OCI-LY7 (cell line): ENCODE measurements at regions not wholly inside any gene's neighbourhood (a gene's known extent, or its start where the extent isn't known, plus 50 kb on each side); places are given as distances from the start of the nearest gene placed in this dataset.

ENCODE experiments used
- BruUV-seq: library from RNA; stranded (reverse); fragments of 400-500 nt; replicated peaks from 2 replicates; lab custom pipeline; 2021; lab: Mats Ljungman, UMichigan
- CTCF ChIA-PET: fragments of 300-600 bp; sonication (Branson Sonifier 250); formaldehyde crosslinking; loops from one replicate; lab custom pipeline; 2022; ENCODE audit warnings: antibody characterized with exemption; ENCODE audit not compliant: unreplicated experiment; lab: Charles Lee
- POLR2A ChIA-PET: fragments of 300-600 bp; sonication (Branson Sonifier 250); formaldehyde crosslinking; loops from one replicate; lab custom pipeline; 2022; ENCODE audit warnings: antibody characterized with exemption; lab: Charles Lee
- DNase-seq: peaks from one replicate; pipeline ENCODE4 v3.0.0-alpha.2; 2015; ENCODE audit warnings: low spot score
- H2AFZ ChIP-seq: fragments of 200-600 bp; sonication (generic), shearing (Covaris generic); 2 replicates; pipeline ENCODE4 v1.6.1; 2014; ENCODE audit warnings: mild to moderate bottlenecking, antibody characterized with exemption, low read length, moderate library complexity
- H3K27ac ChIP-seq: fragments of 200-600 bp; sonication (generic); 2 replicates; pipeline ENCODE4 v1.5.1; 2014; ENCODE audit warnings: mixed run types, low read depth, mild to moderate bottlenecking, moderate library complexity, low read length, inconsistent platforms; ENCODE audit not compliant: poor library complexity, severe bottlenecking
- H3K36me3 ChIP-seq: fragments of 200-600 bp; sonication (generic); 2 replicates; pipeline ENCODE4 v1.6.1; 2014; ENCODE audit warnings: mild to moderate bottlenecking, antibody characterized with exemption, low read length, moderate library complexity, mixed read lengths; ENCODE audit not compliant: insufficient read depth
- H3K4me1 ChIP-seq: fragments of 200-600 bp; sonication (generic); 2 replicates; pipeline ENCODE4 v1.5.1; 2014; ENCODE audit warnings: mild to moderate bottlenecking, low read length; ENCODE audit not compliant: insufficient read depth, poor library complexity, severe bottlenecking
- H3K4me2 ChIP-seq: fragments of 200-600 bp; sonication (generic); 2 replicates; pipeline ENCODE4 v1.6.1; 2014; ENCODE audit warnings: mild to moderate bottlenecking, low read length
- H3K4me3 ChIP-seq: fragments of 200-600 bp; sonication (generic); 2 replicates; pipeline ENCODE4 v1.5.1; 2014; ENCODE audit warnings: mild to moderate bottlenecking, low read depth, low read length; ENCODE audit not compliant: poor library complexity, severe bottlenecking
- H3K79me2 ChIP-seq: fragments of 200-600 bp; sonication (generic); 2 replicates; pipeline ENCODE4 v1.6.1; 2016; ENCODE audit warnings: low read depth, mild to moderate bottlenecking, low read length, moderate library complexity, mixed read lengths; ENCODE audit not compliant: insufficient read depth
- H3K9me2 ChIP-seq: fragments of 200-600 bp; sonication (generic); 2 replicates; pipeline ENCODE4 v1.6.1; 2016; ENCODE audit warnings: mild to moderate bottlenecking, low read length, mixed read lengths; ENCODE audit not compliant: insufficient read depth
- H3K9me3 ChIP-seq: fragments of 200-600 bp; sonication (generic); 2 replicates; pipeline ENCODE4 v1.6.1; 2014; ENCODE audit warnings: mild to moderate bottlenecking, mixed run types, low read length, mixed read lengths
- H4K20me1 ChIP-seq: fragments of 200-600 bp; sonication (generic); 2 replicates; pipeline ENCODE4 v1.6.1; 2014; ENCODE audit warnings: mild to moderate bottlenecking, antibody characterized with exemption, low read length, moderate library complexity, mixed read lengths; ENCODE audit not compliant: insufficient read depth
- EZH2phosphoT487 ChIP-seq: fragments of 200-600 bp; sonication (generic); IDR thresholded peaks from 2 replicates; pipeline ENCODE4 v1.6.1; 2018; ENCODE audit warnings: low read depth, borderline replicate concordance, mild to moderate bottlenecking, mixed run types, antibody characterized with exemption, low read length, moderate library complexity, mixed read lengths
- intact Hi-C: fragments of 100-400 bp; cut with micrococcal nuclease; formaldehyde crosslinking; loops from one replicate; pipeline ENCODE4 v1.10.0; 2022; ENCODE audit not compliant: unreplicated experiment
- TF ChIP-seq, protein P1 (sequence below): fragments of 200-600 bp; sonication (generic); conservative IDR thresholded peaks from 2 replicates; pipeline ENCODE4 v1.5.1; 2014; ENCODE audit warnings: mild to moderate bottlenecking, antibody characterized with exemption, low read length, moderate library complexity, mixed read lengths

DNA sequence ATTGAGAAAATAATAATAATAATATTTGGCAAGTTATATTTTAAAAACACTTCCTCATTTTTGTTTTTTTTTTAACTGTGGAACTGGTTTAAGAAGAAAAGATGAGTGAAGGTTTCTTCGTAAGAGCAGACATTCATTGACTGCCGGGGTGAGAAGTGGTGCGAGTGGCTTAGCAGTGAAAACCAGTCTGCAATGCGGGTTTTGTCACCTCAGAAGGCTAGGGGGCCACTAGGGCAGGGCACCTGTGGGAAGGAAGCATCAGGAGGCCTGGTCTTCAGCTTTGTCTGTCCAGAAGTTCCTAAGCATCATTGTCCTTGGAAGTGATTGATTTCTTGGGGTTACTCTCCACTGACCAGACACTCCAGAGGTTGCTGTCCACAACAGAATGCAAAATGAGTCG is 339.2 kb downstream of the ZNF326 start:
- Histone ChIP-seq H3K4me3 (no peak overlapping the region), H2AFZ (no peak overlapping the region), H3K36me3 (no peaks in the 10 kb centered on the region), H4K20me1 (no peaks in the 10 kb centered on the region), H3K27ac (no peak overlapping the region), H3K4me2 (no peak overlapping the region), H3K9me2 (no peaks in the 10 kb centered on the region), H3K79me2 (no peaks in the 10 kb centered on the region), H3K9me3 (no peaks in the 10 kb centered on the region), H3K4me1 (no peaks in the 10 kb centered on the region)
- POLR2A ChIA-PET: no interaction called here
- intact Hi-C loops: no loop called here
- BruUV-seq: no TSS peak
- CTCF ChIA-PET: no interaction called here
- TF ChIP-seq, protein P1, sequence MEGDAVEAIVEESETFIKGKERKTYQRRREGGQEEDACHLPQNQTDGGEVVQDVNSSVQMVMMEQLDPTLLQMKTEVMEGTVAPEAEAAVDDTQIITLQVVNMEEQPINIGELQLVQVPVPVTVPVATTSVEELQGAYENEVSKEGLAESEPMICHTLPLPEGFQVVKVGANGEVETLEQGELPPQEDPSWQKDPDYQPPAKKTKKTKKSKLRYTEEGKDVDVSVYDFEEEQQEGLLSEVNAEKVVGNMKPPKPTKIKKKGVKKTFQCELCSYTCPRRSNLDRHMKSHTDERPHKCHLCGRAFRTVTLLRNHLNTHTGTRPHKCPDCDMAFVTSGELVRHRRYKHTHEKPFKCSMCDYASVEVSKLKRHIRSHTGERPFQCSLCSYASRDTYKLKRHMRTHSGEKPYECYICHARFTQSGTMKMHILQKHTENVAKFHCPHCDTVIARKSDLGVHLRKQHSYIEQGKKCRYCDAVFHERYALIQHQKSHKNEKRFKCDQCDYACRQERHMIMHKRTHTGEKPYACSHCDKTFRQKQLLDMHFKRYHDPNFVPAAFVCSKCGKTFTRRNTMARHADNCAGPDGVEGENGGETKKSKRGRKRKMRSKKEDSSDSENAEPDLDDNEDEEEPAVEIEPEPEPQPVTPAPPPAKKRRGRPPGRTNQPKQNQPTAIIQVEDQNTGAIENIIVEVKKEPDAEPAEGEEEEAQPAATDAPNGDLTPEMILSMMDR: no peak
- TF ChIP-seq EZH2phosphoT487: no peak
- DNase-seq: no peak

DNA sequence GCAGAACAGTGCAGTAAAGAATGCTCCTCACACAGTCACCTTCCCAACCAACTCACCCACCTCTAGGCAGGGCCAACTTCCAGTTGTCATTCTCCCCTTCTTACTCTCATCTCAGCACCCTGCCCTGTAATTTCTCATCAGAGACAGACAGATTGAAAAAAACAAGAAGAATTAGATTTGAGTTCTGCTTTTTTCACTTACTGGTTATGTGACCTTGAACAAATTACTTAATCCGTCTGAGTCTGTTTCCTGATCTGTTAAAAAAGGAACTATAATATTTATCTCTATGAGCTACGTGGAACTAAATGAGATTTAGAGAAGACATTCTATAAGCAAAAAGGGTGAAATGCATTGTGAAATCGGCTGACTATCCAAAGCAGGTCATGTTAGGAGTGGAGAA is 330.3 kb downstream of the ZNF326 start:
- ChIA-PET POLR2A (interaction anchor here (0.7 kb wide), 1 partner anchor 412 kb away, joined by 4 read pairs; no protein-coding TSS in a partner anchor), CTCF (no interaction called here)
- Histone ChIP-seq H3K4me1 (no peaks in the 10 kb centered on the region), H2AFZ (no peak overlapping the region), H3K4me3 (no peak overlapping the region), H3K4me2 (no peak overlapping the region), H3K9me3 (no peaks in the 10 kb centered on the region), H3K9me2 (no peaks in the 10 kb centered on the region), H3K36me3 (no peaks in the 10 kb centered on the region), H3K79me2 (no peaks in the 10 kb centered on the region), H4K20me1 (no peaks in the 10 kb centered on the region), H3K27ac (no peak overlapping the region)
- DNase-seq: no peak
- TF ChIP-seq EZH2phosphoT487: no peak
- TF ChIP-seq, protein P1: no peak
- intact Hi-C loops: no loop called here
- no TSS peak for BruUV-seq

DNA sequence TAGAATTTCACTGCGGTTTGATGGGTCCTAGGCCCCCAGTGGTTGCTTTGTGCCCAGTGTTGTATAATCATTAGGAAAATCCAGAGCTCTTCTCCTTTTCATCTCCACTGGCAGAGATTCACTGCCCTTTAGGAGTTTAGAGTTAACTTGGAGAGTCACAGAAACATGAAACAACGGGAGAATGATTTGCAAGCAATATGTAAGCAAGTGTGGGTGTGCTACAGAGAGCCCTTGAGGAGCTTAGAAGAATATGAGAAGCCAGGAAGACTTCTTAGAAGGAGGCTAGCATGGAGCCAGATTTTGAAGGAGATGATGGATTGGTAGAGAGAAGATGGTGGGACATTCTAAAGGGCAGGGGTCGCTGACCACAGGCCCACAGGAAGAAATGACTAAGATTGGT is 327.3 kb downstream of the ZNF326 start:
- DNase-seq: no peak
- no peak overlapping the region for H3K4me3 ChIP-seq
- no TSS peak for BruUV-seq
- no peak overlapping the region for H3K4me2 ChIP-seq
- TF ChIP-seq EZH2phosphoT487: no peak
- TF ChIP-seq, protein P1: no peak
- no peaks in the 10 kb centered on the region for H3K9me2 ChIP-seq
- intact Hi-C loops: no loop called here
- no peaks in the 10 kb centered on the region for H3K4me1 ChIP-seq
- no peak overlapping the region for H2AFZ ChIP-seq
- POLR2A ChIA-PET: no interaction called here
- H3K9me3 ChIP-seq: no peaks in the 10 kb centered on the region
- CTCF ChIA-PET: no interaction called here
- H3K36me3 ChIP-seq: no peaks in the 10 kb centered on the region
- no peaks in the 10 kb centered on the region for H3K79me2 ChIP-seq
- no peaks in the 10 kb centered on the region for H4K20me1 ChIP-seq
- no peak overlapping the region for H3K27ac ChIP-seq
